Erythroblast (primary cell): ENCODE measurements at regions not wholly inside any gene's neighbourhood (a gene's known extent, or its start where the extent isn't known, plus 50 kb on each side); places are given as distances from the start of the nearest gene placed in this dataset.

Experiments
- GATA1 ChIP-seq: IDR thresholded peaks from 2 replicates; pipeline ENCODE4 v1.6.1; 2011; ENCODE audit warnings: low read depth, mild to moderate bottlenecking, control low read depth, low read length, moderate library complexity
- POLR2A ChIP-seq: IDR thresholded peaks from 2 replicates; pipeline ENCODE4 v1.6.1; 2011; ENCODE audit warnings: mild to moderate bottlenecking, low read length

DNA sequence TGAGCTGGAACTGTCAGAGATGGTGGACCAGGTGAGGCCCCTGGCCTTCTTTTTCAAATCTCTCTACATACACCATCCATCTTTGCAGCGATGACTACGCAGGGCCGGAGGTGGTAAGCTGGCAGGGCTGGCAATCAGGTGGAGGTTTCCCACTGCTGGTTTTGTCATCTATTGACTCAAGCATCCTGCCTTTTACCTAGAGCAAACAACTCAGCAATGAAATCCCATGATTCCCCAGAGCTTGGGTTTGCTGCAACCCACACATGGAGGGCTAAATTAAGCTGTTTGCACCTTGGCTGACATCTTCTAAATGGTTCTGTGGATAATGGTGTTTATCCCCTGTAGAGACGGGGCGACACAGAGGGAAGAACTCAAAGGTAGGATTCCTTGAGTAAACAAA is 170.2 kb downstream of the SCP2D1 start:
- TF ChIP-seq POLR2A (no peak), GATA1 (no peak)
